ENCODE measurements at regions not wholly inside any gene's neighbourhood (a gene's known extent, or its start where the extent isn't known, plus 50 kb on each side); places are given as distances from the start of the nearest gene placed in this dataset.
A peak's percentile ranks its signal among the peaks of the same experiment; 100 is the strongest.

- Histone ChIP-seq H3K9me3 (ENCODE audit: low read depth, low read length) (no peaks in the 10 kb centered on the region), H3K9ac (ENCODE audit: insufficient read length) (no peak overlapping the region), H3K36me3 (ENCODE audit: insufficient read depth, low read length) (no peaks in the 10 kb centered on the region), H3K27ac (no peak overlapping the region), H3K4me3 (no peak overlapping the region)
- DNase-seq (ENCODE audit: low read depth, low spot score): no peak
- TF ChIP-seq EZH2 (IDR thresholded peaks at IDR 0.05): no peak
- TF ChIP-seq FOXP2 (optimal IDR thresholded peaks at IDR 0.05; ENCODE audit: control extremely low read depth, extremely low read length, insufficient read depth): no peak
- no peak for TF ChIP-seq POLR2AphosphoS5 (IDR thresholded peaks at IDR 0.05; ENCODE audit: borderline replicate concordance, low read depth, low read length)
Measured at GRCh38 chr12:116502141-116502725, 56.9 kb upstream of the MAP1LC3B2 start.

DNA sequence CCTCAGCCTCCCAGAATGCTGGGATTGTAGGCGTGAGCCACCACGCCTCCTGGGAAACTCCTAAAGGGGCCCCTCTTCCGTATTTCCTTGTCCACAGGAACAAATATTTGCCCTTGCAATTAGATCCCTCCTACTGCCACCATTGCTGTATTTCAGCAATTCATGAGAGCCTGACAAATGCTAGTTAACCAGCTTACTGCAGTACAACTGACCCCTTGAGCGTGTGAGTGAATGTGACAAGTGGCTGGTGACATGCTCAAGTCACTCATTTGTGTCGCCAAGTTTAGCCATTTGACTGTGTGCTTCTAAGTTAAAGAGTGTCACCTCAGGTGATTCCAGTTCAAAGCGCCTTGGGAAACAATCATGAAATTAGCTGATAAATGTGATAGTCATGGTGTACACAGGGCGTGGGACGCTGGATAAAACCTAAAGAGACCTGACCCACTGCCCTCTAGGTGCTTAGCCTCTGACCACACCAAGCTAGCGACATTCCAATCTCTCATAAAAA lies 56.1 kb upstream of the MAP1LC3B2 start:
- TF ChIP-seq FOXP2 (optimal IDR thresholded peaks at IDR 0.05; ENCODE audit: control extremely low read depth, extremely low read length, insufficient read depth) (no peak), POLR2AphosphoS5 (IDR thresholded peaks at IDR 0.05; ENCODE audit: borderline replicate concordance, low read depth, low read length) (no peak), EZH2 (IDR thresholded peaks at IDR 0.05) (no peak)
- Histone ChIP-seq H3K36me3 (ENCODE audit: insufficient read depth, low read length) (no peaks in the 10 kb centered on the region), H3K27ac (no peak overlapping the region), H3K4me3 (no peak overlapping the region), H3K9me3 (ENCODE audit: low read depth, low read length) (no peaks in the 10 kb centered on the region), H3K9ac (ENCODE audit: insufficient read length) (no peak overlapping the region)
- no peak for DNase-seq (ENCODE audit: low read depth, low spot score)

DNA sequence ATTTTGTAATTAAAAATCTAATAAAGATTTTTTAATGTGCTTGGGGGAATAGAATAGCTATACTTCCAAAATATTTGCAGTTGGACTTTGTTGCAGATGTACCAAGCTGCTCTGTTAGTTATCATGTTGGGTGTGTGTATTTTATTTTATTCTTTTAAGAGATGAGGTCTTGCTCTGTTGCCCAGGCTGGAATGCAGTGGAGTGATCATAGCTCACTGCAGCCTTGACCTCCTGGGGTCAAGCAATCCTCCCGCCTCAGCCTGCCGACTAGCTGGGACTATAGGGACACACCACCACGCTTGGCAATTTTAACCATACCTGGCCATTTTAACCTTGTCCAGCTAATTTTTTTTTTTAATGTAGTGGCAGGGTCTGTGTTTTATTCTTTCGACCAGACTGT lies 54.7 kb upstream of the MAP1LC3B2 start:
- Histone ChIP-seq H3K9me3 (ENCODE audit: low read depth, low read length) (no peaks in the 10 kb centered on the region), H3K27ac (no peak overlapping the region), H3K36me3 (ENCODE audit: insufficient read depth, low read length) (no peaks in the 10 kb centered on the region), H3K9ac (ENCODE audit: insufficient read length) (no peak overlapping the region), H3K4me3 (no peak overlapping the region)
- TF ChIP-seq POLR2AphosphoS5 (IDR thresholded peaks at IDR 0.05; ENCODE audit: borderline replicate concordance, low read depth, low read length) (no peak), FOXP2 (optimal IDR thresholded peaks at IDR 0.05; ENCODE audit: control extremely low read depth, extremely low read length, insufficient read depth) (no peak)
- no peak for DNase-seq (ENCODE audit: low read depth, low spot score)

DNA sequence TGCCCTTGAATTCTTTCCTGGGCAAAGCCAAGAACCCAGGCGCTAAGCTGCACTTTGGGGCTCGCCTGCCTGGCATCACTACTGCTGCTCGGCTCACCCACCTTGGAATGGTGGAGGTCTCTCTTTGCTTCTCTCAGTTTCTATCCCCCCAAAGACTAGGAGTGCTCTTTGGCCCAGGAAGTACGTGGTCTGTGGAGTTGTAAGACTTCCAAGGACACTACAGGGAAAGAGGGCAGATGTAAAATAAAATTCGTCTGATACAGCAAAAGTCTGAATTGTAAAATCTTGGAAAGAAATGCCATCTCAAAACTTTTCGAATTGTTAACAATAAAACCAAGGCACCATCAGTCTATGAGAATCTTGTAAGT lies 52.5 kb upstream of the MAP1LC3B2 start:
- TF ChIP-seq POLR2AphosphoS5 (IDR thresholded peaks at IDR 0.05; ENCODE audit: borderline replicate concordance, low read depth, low read length) (no peak), FOXP2 (optimal IDR thresholded peaks at IDR 0.05; ENCODE audit: control extremely low read depth, extremely low read length, insufficient read depth) (no peak), EZH2 (IDR thresholded peaks at IDR 0.05) (no peak)
- no peak overlapping the region for H3K27ac ChIP-seq
- H3K4me3 ChIP-seq: no peak overlapping the region

GRCh38 chr12:116508145-116509121 lies 50.7 kb upstream of the MAP1LC3B2 start:
- peak overlapping the region; percentile 75 for H3K4me3 ChIP-seq
- H3K9me3 ChIP-seq (ENCODE audit: low read depth, low read length): no peaks in the 10 kb centered on the region
- no peaks in the 10 kb centered on the region for H3K36me3 ChIP-seq (ENCODE audit: insufficient read depth, low read length)
- H3K9ac ChIP-seq (ENCODE audit: insufficient read length): peak overlapping the region; percentile 53
- H3K27ac ChIP-seq: no peak overlapping the region
- TF ChIP-seq FOXP2 (optimal IDR thresholded peaks at IDR 0.05; ENCODE audit: control extremely low read depth, extremely low read length, insufficient read depth): no peak
- no peak for TF ChIP-seq POLR2AphosphoS5 (IDR thresholded peaks at IDR 0.05; ENCODE audit: borderline replicate concordance, low read depth, low read length)
- no peak for TF ChIP-seq EZH2 (IDR thresholded peaks at IDR 0.05)
- DNase-seq (ENCODE audit: low read depth, low spot score): no peak

More for the DNA sequence above, 52.5 kb upstream of the MAP1LC3B2 start:
- Histone ChIP-seq H3K36me3 (ENCODE audit: insufficient read depth, low read length) (no peaks in the 10 kb centered on the region), H3K9me3 (ENCODE audit: low read depth, low read length) (no peaks in the 10 kb centered on the region), H3K9ac (ENCODE audit: insufficient read length) (no peak overlapping the region)
- DNase-seq (ENCODE audit: low read depth, low spot score): no peak

Data from SK-N-MC (cell line).